ENCODE measurements at regions not wholly inside any gene's neighbourhood (a gene's known extent, or its start where the extent isn't known, plus 50 kb on each side); places are given as distances from the start of the nearest gene placed in this dataset.

- no peak for TF ChIP-seq GATA2 (IDR thresholded peaks at IDR 0.05; ENCODE audit: low read depth, low read length)
- no peak for TF ChIP-seq GATA3 (IDR thresholded peaks at IDR 0.05; ENCODE audit: low read depth, low read length)
These were observed 1487.0 kb upstream of the SLC10A2 start for GRCh38 chr13:104553186-104553585.

All from SH-SY5Y (cell line).